ENCODE measurements at regions not wholly inside any gene's neighbourhood (a gene's known extent, or its start where the extent isn't known, plus 50 kb on each side); places are given as distances from the start of the nearest gene placed in this dataset.

- no peak for DNase-seq
These were observed 436.4 kb downstream of the C3orf38 start for GRCh38 chr3:88586121-88586640.

- DNase-seq: no peak
These were observed 439.4 kb downstream of the C3orf38 start for GRCh38 chr3:88589138-88589537.

GRCh38 chr3:88595026-88595425 lies 445.3 kb downstream of the C3orf38 start:
- DNase-seq: no peak

GRCh38 chr3:88596451-88596850 lies 446.7 kb downstream of the C3orf38 start:
- no peak for DNase-seq

GRCh38 chr3:88610820-88611219 lies 461.1 kb downstream of the C3orf38 start:
- DNase-seq: no peak

- no peak for DNase-seq
These were observed 462.1 kb downstream of the C3orf38 start for GRCh38 chr3:88611826-88612326.

GRCh38 chr3:88616413-88616812 lies 466.7 kb downstream of the C3orf38 start:
- no peak for DNase-seq

GRCh38 chr3:88617283-88617682 lies 467.5 kb downstream of the C3orf38 start:
- no peak for DNase-seq

GRCh38 chr3:88618021-88618645 lies 468.4 kb downstream of the C3orf38 start:
- DNase-seq: no peak

- DNase-seq: no peak
These were observed 471.8 kb downstream of the C3orf38 start for GRCh38 chr3:88621586-88621985.

GRCh38 chr3:88623709-88624108 lies 473.9 kb downstream of the C3orf38 start:
- no peak for DNase-seq

- no peak for DNase-seq
These were observed 476.8 kb downstream of the C3orf38 start for GRCh38 chr3:88626456-88627120.

GRCh38 chr3:88628901-88629300 lies 478.5 kb upstream of the EPHA3 start:
- no peak for DNase-seq

- DNase-seq: no peak
These were observed 475.2 kb upstream of the EPHA3 start for GRCh38 chr3:88632226-88632625.

- DNase-seq: no peak
These were observed 466.8 kb upstream of the EPHA3 start for GRCh38 chr3:88640581-88640980.

- DNase-seq: no peak
These were observed 466.3 kb upstream of the EPHA3 start for GRCh38 chr3:88641033-88641604.

GRCh38 chr3:88657459-88657858 lies 450.0 kb upstream of the EPHA3 start:
- DNase-seq: no peak

- DNase-seq: no peak
These were observed 446.0 kb upstream of the EPHA3 start for GRCh38 chr3:88661433-88661824.

- DNase-seq: no peak
These were observed 439.2 kb upstream of the EPHA3 start for GRCh38 chr3:88668180-88668579.

GRCh38 chr3:88671573-88671972 lies 435.8 kb upstream of the EPHA3 start:
- DNase-seq: no peak

- DNase-seq: no peak
These were observed 430.1 kb upstream of the EPHA3 start for GRCh38 chr3:88677298-88677697.

- no peak for DNase-seq
These were observed 428.7 kb upstream of the EPHA3 start for GRCh38 chr3:88678747-88679146.

- no peak for DNase-seq
These were observed 417.1 kb upstream of the EPHA3 start for GRCh38 chr3:88690287-88690686.

GRCh38 chr3:88691081-88691480 lies 416.3 kb upstream of the EPHA3 start:
- DNase-seq: no peak
